HEK293T (cell line): ENCODE measurements at regions not wholly inside any gene's neighbourhood (a gene's known extent, or its start where the extent isn't known, plus 50 kb on each side); places are given as distances from the start of the nearest gene placed in this dataset.

Experiments
- ARNT ChIP-seq: fragments of 450-650 bp; IDR thresholded peaks from 2 replicates; pipeline ENCODE4 v1.6.1; 2017; ENCODE audit warnings: mild to moderate bottlenecking
- BHLHE40 ChIP-seq: fragments of 450-650 bp; IDR thresholded peaks from 2 replicates; pipeline ENCODE4 v1.6.1; 2016; ENCODE audit warnings: mild to moderate bottlenecking, moderate library complexity, borderline replicate concordance
- CTBP1 ChIP-seq: fragments of 450-650 bp; IDR thresholded peaks from 2 replicates; pipeline ENCODE4 v1.6.1; 2016; ENCODE audit warnings: borderline replicate concordance
- ELF4 ChIP-seq: fragments of 450-650 bp; IDR thresholded peaks from 2 replicates; pipeline ENCODE4 v1.6.1; 2017; ENCODE audit warnings: antibody characterized with exemption
- FOXA1 ChIP-seq: fragments of 450-650 bp; IDR thresholded peaks from 2 replicates; pipeline ENCODE4 v1.6.1; 2016; ENCODE audit warnings: mild to moderate bottlenecking
- FOXK2 ChIP-seq: fragments of 450-650 bp; IDR thresholded peaks from 2 replicates; pipeline ENCODE4 v1.6.1; 2016; ENCODE audit warnings: mild to moderate bottlenecking
- FOXM1 ChIP-seq: fragments of 450-650 bp; IDR thresholded peaks from 2 replicates; pipeline ENCODE4 v1.6.1; 2017; ENCODE audit warnings: mild to moderate bottlenecking, borderline replicate concordance
- HDGF ChIP-seq: fragments of 450-650 bp; IDR thresholded peaks from 2 replicates; pipeline ENCODE4 v1.6.1; 2017; ENCODE audit warnings: antibody characterized with exemption, borderline replicate concordance
- NFRKB ChIP-seq: fragments of 450-650 bp; IDR thresholded peaks from 2 replicates; pipeline ENCODE4 v1.6.1; 2016; ENCODE audit warnings: mild to moderate bottlenecking, moderate library complexity
- SP1 ChIP-seq: fragments of 450-650 bp; IDR thresholded peaks from 2 replicates; pipeline ENCODE4 v1.6.1; 2017
- SUZ12 ChIP-seq: fragments of 450-650 bp; IDR thresholded peaks from 2 replicates; pipeline ENCODE4 v1.6.1; 2016; ENCODE audit warnings: mild to moderate bottlenecking
- TARDBP ChIP-seq: fragments of 450-650 bp; IDR thresholded peaks from 2 replicates; pipeline ENCODE4 v1.6.1; 2016
- ZNF384 ChIP-seq: fragments of 450-650 bp; IDR thresholded peaks from 2 replicates; pipeline ENCODE4 v1.6.1; 2016
- TF ChIP-seq, protein P1 (sequence below): fragments of 450-650 bp; IDR thresholded peaks from 2 replicates; pipeline ENCODE4 v1.6.1; 2016

GRCh38 chr14:97328743-97329142, 531.6 kb downstream of the VRK1 start:
- no peak for TF ChIP-seq FOXM1
- TF ChIP-seq BHLHE40, result no peak
- no peak for TF ChIP-seq SUZ12
- TF ChIP-seq FOXA1, result no peak
- no peak for TF ChIP-seq NFRKB
- no peak for TF ChIP-seq ARNT
- TF ChIP-seq FOXK2, result no peak
- no peak for TF ChIP-seq SP1
- no peak for TF ChIP-seq ZNF384
- no peak for TF ChIP-seq TARDBP
- TF ChIP-seq CTBP1, result no peak
- no peak for TF ChIP-seq HDGF
- TF ChIP-seq, protein P1, sequence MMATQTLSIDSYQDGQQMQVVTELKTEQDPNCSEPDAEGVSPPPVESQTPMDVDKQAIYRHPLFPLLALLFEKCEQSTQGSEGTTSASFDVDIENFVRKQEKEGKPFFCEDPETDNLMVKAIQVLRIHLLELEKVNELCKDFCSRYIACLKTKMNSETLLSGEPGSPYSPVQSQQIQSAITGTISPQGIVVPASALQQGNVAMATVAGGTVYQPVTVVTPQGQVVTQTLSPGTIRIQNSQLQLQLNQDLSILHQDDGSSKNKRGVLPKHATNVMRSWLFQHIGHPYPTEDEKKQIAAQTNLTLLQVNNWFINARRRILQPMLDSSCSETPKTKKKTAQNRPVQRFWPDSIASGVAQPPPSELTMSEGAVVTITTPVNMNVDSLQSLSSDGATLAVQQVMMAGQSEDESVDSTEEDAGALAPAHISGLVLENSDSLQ, result no peak
- TF ChIP-seq ELF4, result no peak
